HepG2 (cell line): ENCODE measurements at regions not wholly inside any gene's neighbourhood (a gene's known extent, or its start where the extent isn't known, plus 50 kb on each side); places are given as distances from the start of the nearest gene placed in this dataset.

ENCODE experiments used
- CHD2 ChIP-seq: IDR thresholded peaks from 2 replicates; pipeline ENCODE4 v1.6.1; 2011; ENCODE audit warnings: low read depth, low read length, improper control_type of control experiment
- CTCF ChIP-seq: sonication (generic); formaldehyde crosslinking; IDR thresholded peaks from 2 replicates; pipeline ENCODE4 v1.5.0; 2020; ENCODE audit warnings: mild to moderate bottlenecking, missing genetic modification reagents, moderate library complexity
- ELF1 ChIP-seq: sonication (generic); formaldehyde crosslinking; IDR thresholded peaks from 2 replicates; pipeline ENCODE4 v1.4.0; 2020; ENCODE audit warnings: missing genetic modification reagents
- EP300 ChIP-seq, 3 experiments: sonication (generic) in 1 of 3; formaldehyde crosslinking in 1 of 3; IDR thresholded peaks; 2 replicates each; pipeline versions ENCODE4 v1.5.1 to v1.6.1; 2011 to 2020; ENCODE audit warnings: low read depth in 2 of 3, low read length in 2 of 3, borderline replicate concordance in 1 of 3, improper control_type of control experiment in 1 of 3, mild to moderate bottlenecking in 1 of 3, missing genetic modification reagents in 1 of 3, moderate library complexity in 1 of 3
- HCFC1 ChIP-seq: fragments of 150-350 bp; IDR thresholded peaks from 2 replicates; pipeline ENCODE4 v1.6.1; 2014; ENCODE audit warnings: low read depth, low read length
- MXD3 ChIP-seq: IDR thresholded peaks from 2 replicates; pipeline ENCODE4 v1.6.1; 2016; ENCODE audit warnings: mild to moderate bottlenecking, missing biosample characterization, missing genetic modification reagents
- SNRNP70 ChIP-seq: fragments of 200-400 bp; formaldehyde crosslinking; IDR thresholded peaks from 2 replicates; pipeline ENCODE4 v1.6.1; 2017; ENCODE audit warnings: mild to moderate bottlenecking, low read depth, low read length, moderate library complexity
- TFE3 ChIP-seq: IDR thresholded peaks from 2 replicates; pipeline ENCODE4 v1.6.1; 2016
- USF2 ChIP-seq, 2 experiments: sonication (generic) in 1 of 2; formaldehyde crosslinking in 1 of 2; IDR thresholded peaks; 2 replicates each; pipeline versions ENCODE4 v1.5.1 to v1.6.1; 2011 to 2020; ENCODE audit warnings: borderline replicate concordance in 1 of 2, low read depth in 1 of 2, low read length in 1 of 2, mild to moderate bottlenecking in 1 of 2, missing genetic modification reagents in 1 of 2, moderate library complexity in 1 of 2
- ZNF773 ChIP-seq: sonication (generic); formaldehyde crosslinking; IDR thresholded peaks from 2 replicates; pipeline ENCODE4 v1.4.0; 2020; ENCODE audit warnings: missing genetic modification reagents, borderline replicate concordance
- TF ChIP-seq, protein P1 (sequence below): sonication (generic); formaldehyde crosslinking; IDR thresholded peaks from 2 replicates; pipeline ENCODE4 v1.4.0; 2020; ENCODE audit warnings: missing genetic modification reagents

DNA sequence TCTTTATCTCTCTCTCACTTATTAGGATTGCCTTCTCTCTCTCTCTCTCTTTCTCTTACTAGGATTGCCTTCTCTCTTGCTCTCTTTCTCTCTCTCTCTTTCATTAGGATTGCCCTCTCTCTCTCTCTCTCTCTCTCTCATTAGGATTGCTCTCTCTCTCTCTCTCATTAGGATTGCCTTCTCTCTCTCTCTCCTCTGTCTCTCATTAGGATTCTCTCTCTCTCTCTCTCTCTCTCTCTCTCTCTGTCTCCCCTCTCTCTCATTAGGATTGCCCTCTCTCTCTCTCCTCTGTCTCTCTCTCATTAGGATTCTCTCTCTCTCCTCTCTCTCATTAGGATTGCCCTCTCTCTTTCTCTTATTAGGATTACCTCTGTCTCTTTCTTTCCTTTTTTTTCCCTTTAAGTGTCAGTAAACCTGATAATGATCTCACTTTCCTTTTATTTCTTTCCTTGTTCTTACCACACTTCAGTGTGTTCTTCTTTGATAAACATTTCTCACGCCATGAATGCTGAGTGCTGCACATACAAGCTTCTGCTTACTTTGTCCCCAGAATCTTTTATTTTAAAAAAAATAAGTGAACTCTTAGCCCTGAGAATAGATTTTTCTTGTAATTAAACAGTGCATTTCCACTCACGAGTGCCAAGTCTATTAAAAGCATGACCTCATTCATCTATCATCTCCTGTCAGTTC, 243.4 kb upstream of the TBC1D5 start:
- TF ChIP-seq MXD3 (CRISPR knock-in tag) (no peak), HCFC1 (no peak), CHD2 (no peak), USF2 (IDR thresholded peaks at IDR 0.05; ENCODE audit: low read depth, low read length) (no peak), USF2 (CRISPR knock-in tag; IDR thresholded peaks at IDR 0.05; ENCODE audit: borderline replicate concordance) (no peak), ZNF773 (CRISPR knock-in tag) (no peak), CTCF (CRISPR knock-in tag) (no peak), TFE3 (no peak), SNRNP70 (no peak), EP300 (IDR thresholded peaks at IDR 0.05; ENCODE audit: low read depth in 2 of 2, low read length in 2 of 2) (no peak), EP300 (CRISPR knock-in tag; IDR thresholded peaks at IDR 0.05; ENCODE audit: borderline replicate concordance) (no peak), ELF1 (no peak)
- TF ChIP-seq, protein P1, sequence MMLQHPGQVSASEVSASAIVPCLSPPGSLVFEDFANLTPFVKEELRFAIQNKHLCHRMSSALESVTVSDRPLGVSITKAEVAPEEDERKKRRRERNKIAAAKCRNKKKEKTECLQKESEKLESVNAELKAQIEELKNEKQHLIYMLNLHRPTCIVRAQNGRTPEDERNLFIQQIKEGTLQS (CRISPR knock-in tag) = no peak
